ENCODE measurements at regions not wholly inside any gene's neighbourhood (a gene's known extent, or its start where the extent isn't known, plus 50 kb on each side); places are given as distances from the start of the nearest gene placed in this dataset.

DNA sequence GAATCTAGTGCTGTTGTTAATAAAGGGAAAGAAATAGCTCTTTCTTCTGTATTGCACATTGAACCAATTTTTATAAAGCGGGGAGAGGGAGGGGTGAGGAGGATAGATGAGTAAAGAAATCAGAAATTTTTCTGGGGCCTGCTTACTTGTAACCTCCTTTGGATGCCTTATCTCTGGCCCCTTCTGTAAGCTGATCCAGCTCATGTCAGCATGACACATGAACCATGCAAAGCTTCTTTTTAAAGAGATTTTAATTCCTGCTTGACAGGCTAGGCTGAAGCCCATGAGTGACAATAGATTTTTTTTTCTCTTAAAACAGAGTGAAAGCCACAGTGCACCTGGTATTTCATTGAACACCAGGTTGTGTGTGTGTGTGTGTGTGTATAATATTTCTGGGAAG, 325.3 kb downstream of the PRL start:
- peaks cover 9% of the 10 kb centered on the region for H3K4me1 ChIP-seq (ENCODE audit: control insufficient read depth, extremely low read depth, insufficient read depth, low read length)
- no TSS peak for BruUV-seq (replicated peaks)
- H3K4me2 ChIP-seq (ENCODE audit: insufficient read depth, low read length), result no peak overlapping the region
- FAIRE-seq (no peak), DNase-seq (ENCODE audit: low read depth, low spot score) (no peak)
- no peaks in the 10 kb centered on the region for H3K79me2 ChIP-seq (ENCODE audit: control insufficient read depth, insufficient read depth, low read length)
- H4K20me1 ChIP-seq (replicated peaks; ENCODE audit: control insufficient read depth, extremely low read depth, insufficient read depth, low read length), result no peaks in the 10 kb centered on the region
- H3K9me1 ChIP-seq (replicated peaks; ENCODE audit: control insufficient read depth, extremely low read depth, insufficient read depth, low read length), result no peaks in the 10 kb centered on the region
- no peak overlapping the region for H3K4me3 ChIP-seq (replicated peaks in 1 of 3; ENCODE audit: insufficient read depth in 1 of 3, low read depth in 1 of 3, low read length in 3 of 3)
- H3K27ac ChIP-seq (ENCODE audit: insufficient read depth, low read depth, low read length), result no peak overlapping the region
- H3K27me3 ChIP-seq (ENCODE audit: control insufficient read depth in 2 of 2, insufficient read depth in 2 of 2, low read length in 2 of 2), result no peaks in the 10 kb centered on the region
- intact Hi-C loops (cut with micrococcal nuclease), result no loop called here
- H2AFZ ChIP-seq (ENCODE audit: low read depth, low read length), result no peak overlapping the region
- H3K9me3 ChIP-seq (replicated peaks; ENCODE audit: control insufficient read depth, insufficient read depth, low read length), result no peaks in the 10 kb centered on the region
- TF ChIP-seq, protein P1, sequence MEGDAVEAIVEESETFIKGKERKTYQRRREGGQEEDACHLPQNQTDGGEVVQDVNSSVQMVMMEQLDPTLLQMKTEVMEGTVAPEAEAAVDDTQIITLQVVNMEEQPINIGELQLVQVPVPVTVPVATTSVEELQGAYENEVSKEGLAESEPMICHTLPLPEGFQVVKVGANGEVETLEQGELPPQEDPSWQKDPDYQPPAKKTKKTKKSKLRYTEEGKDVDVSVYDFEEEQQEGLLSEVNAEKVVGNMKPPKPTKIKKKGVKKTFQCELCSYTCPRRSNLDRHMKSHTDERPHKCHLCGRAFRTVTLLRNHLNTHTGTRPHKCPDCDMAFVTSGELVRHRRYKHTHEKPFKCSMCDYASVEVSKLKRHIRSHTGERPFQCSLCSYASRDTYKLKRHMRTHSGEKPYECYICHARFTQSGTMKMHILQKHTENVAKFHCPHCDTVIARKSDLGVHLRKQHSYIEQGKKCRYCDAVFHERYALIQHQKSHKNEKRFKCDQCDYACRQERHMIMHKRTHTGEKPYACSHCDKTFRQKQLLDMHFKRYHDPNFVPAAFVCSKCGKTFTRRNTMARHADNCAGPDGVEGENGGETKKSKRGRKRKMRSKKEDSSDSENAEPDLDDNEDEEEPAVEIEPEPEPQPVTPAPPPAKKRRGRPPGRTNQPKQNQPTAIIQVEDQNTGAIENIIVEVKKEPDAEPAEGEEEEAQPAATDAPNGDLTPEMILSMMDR (IDR thresholded peaks at IDR 0.05; ENCODE audit: extremely low read depth in 1 of 2, insufficient read depth in 1 of 2, low read depth in 1 of 2, low read length in 2 of 2), result no peak
- TF ChIP-seq EZH2 (IDR thresholded peaks at IDR 0.05; ENCODE audit: borderline replicate concordance, low read depth, low read length, severe bottlenecking) (no peak), JUN (IDR thresholded peaks at IDR 0.05; ENCODE audit: borderline replicate concordance, insufficient read depth, insufficient read length, low read depth) (no peak), POLR2AphosphoS5 (IDR thresholded peaks at IDR 0.05; ENCODE audit: insufficient read depth, low read depth, low read length) (no peak), MYC (IDR thresholded peaks at IDR 0.05; ENCODE audit: low read depth, low read length) (no peak), POLR2A (IDR thresholded peaks at IDR 0.05; ENCODE audit: low read depth, low read length) (no peak), GATA2 (IDR thresholded peaks at IDR 0.05; ENCODE audit: insufficient read depth, insufficient read length, low read depth, low read length) (no peak), FOS (IDR thresholded peaks at IDR 0.05; ENCODE audit: borderline replicate concordance, insufficient read depth, low read length) (no peak)
- TF ChIP-seq, protein P2, sequence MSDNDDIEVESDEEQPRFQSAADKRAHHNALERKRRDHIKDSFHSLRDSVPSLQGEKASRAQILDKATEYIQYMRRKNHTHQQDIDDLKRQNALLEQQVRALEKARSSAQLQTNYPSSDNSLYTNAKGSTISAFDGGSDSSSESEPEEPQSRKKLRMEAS (IDR thresholded peaks at IDR 0.05; ENCODE audit: insufficient read depth, insufficient read length), result no peak
- POLR2A ChIA-PET, result interaction anchor here (0.7 kb wide), 1 partner anchor 861 kb away, joined by 3 read pairs; no protein-coding TSS in a partner anchor
- no peaks in the 10 kb centered on the region for H3K36me3 ChIP-seq (ENCODE audit: control insufficient read depth in 2 of 2, extremely low read depth in 1 of 2, insufficient read depth in 2 of 2, low read length in 2 of 2)
- CTCF ChIA-PET, result interaction anchor here (0.8 to 1.3 kb wide), 3 partner anchors 13 to 141 kb away, joined by 3 read pairs; no protein-coding TSS in a partner anchor
- no peak overlapping the region for H3K9ac ChIP-seq (replicated peaks; ENCODE audit: extremely low read depth, insufficient read depth, low read length)
- dilution Hi-C loops (cut with MboI; ENCODE audit: extremely low pct_ligation_motif_present, low sequenced_read_pairs), result no loop called here

Measured in endothelial cell of umbilical vein (primary cell).